CD14-positive monocyte (primary cell): ENCODE measurements at regions not wholly inside any gene's neighbourhood (a gene's known extent, or its start where the extent isn't known, plus 50 kb on each side); places are given as distances from the start of the nearest gene placed in this dataset.

ENCODE experiments used
- DNase-seq, 3 donors: peaks; one replicate each; pipeline ENCODE4 v3.0.0-alpha.2; 2011 to 2022
- H2AFZ ChIP-seq: 2 replicates; pipeline ENCODE4 v1.6.0; 2012; ENCODE audit warnings: mild to moderate bottlenecking, low read depth, low read length, inconsistent platforms; ENCODE audit not compliant: insufficient read depth, poor library complexity, severe bottlenecking
- H3K27ac ChIP-seq, 2 donors: 1 replicate in 1 of 2; 2 replicates in 1 of 2; pipeline ENCODE4 v1.5.1; 2012 to 2013; ENCODE audit warnings: low read length in 2 of 2, control low read depth in 1 of 2, inconsistent platforms in 1 of 2, low read depth in 1 of 2, mild to moderate bottlenecking in 1 of 2
- H3K27me3 ChIP-seq, 2 donors: one replicate each; pipeline versions ENCODE4 v1.6.0 to v1.6.1; 2011 to 2013; ENCODE audit warnings: low read length in 2 of 2; ENCODE audit not compliant: control insufficient read depth in 2 of 2, insufficient read depth in 2 of 2
- H3K36me3 ChIP-seq, 2 donors: replicated peaks in 1 of 2; 1 replicate in 1 of 2; 2 replicates in 1 of 2; pipeline versions ENCODE4 v1.5.1 to v1.6.1; 2012 to 2013; ENCODE audit warnings: low read length in 2 of 2, control low read depth in 1 of 2, inconsistent platforms in 1 of 2, mild to moderate bottlenecking in 1 of 2; ENCODE audit not compliant: insufficient read depth in 2 of 2, control insufficient read depth in 1 of 2
- H3K4me1 ChIP-seq, 2 donors: 1 replicate in 1 of 2; 2 replicates in 1 of 2; pipeline versions ENCODE4 v1.5.1 to v1.6.1; 2012 to 2013; ENCODE audit warnings: low read length in 2 of 2, control low read depth in 1 of 2, inconsistent platforms in 1 of 2, mild to moderate bottlenecking in 1 of 2, moderate library complexity in 1 of 2; ENCODE audit not compliant: insufficient read depth in 2 of 2, control insufficient read depth in 1 of 2
- H3K4me2 ChIP-seq: replicated peaks from 2 replicates; pipeline ENCODE3; 2012; ENCODE audit warnings: low read length, moderate library complexity, mild to moderate bottlenecking; ENCODE audit not compliant: poor library complexity, severe bottlenecking; ENCODE audit errors: extremely low read depth
- H3K4me3 ChIP-seq, 3 experiments: fragments of 200-600 bp in 1 of 3; sonication (generic) in 1 of 3; replicated peaks in 1 of 3; 1 replicate in 2 of 3; 2 replicates in 1 of 3; pipeline ENCODE4 v1.5.1; 2011 to 2013; ENCODE audit warnings: low read length in 3 of 3, mild to moderate bottlenecking in 3 of 3, control low read depth in 2 of 3, low read depth in 2 of 3, inconsistent platforms in 1 of 3, moderate library complexity in 1 of 3
- H3K79me2 ChIP-seq: 2 replicates; pipeline ENCODE4 v1.6.0; 2012; ENCODE audit warnings: mild to moderate bottlenecking, control low read depth, inconsistent platforms, low read length, moderate library complexity; ENCODE audit not compliant: insufficient read depth
- H3K9ac ChIP-seq: 2 replicates; pipeline ENCODE4 v1.6.0; 2017; ENCODE audit warnings: low read length, mild to moderate bottlenecking; ENCODE audit not compliant: insufficient read depth, poor library complexity, severe bottlenecking
- H3K9me3 ChIP-seq, 2 donors: replicated peaks in 1 of 2; 1 replicate in 1 of 2; 2 replicates in 1 of 2; pipeline versions ENCODE4 v1.5.1 to v1.6.1; 2012 to 2013; ENCODE audit warnings: low read length in 2 of 2, control low read depth in 1 of 2; ENCODE audit not compliant: control insufficient read depth in 1 of 2, insufficient read depth in 1 of 2
- H4K20me1 ChIP-seq: 2 replicates; pipeline ENCODE4 v1.6.0; 2012; ENCODE audit warnings: mild to moderate bottlenecking, low read length, control low read depth, moderate library complexity; ENCODE audit not compliant: insufficient read depth
- H3K27ac Mint-ChIP-seq, 7 donors: one replicate each; pipeline ENCODE4 v1.8.0; 2020; ENCODE audit warnings: mild to moderate bottlenecking in 7 of 7, mixed read lengths in 7 of 7, moderate library complexity in 6 of 7, inconsistent platforms in 2 of 7
- H3K27me3 Mint-ChIP-seq, 3 donors: one replicate each; pipeline ENCODE4 v1.8.0; 2021 to 2022; ENCODE audit warnings: low read depth in 3 of 3, mild to moderate bottlenecking in 3 of 3, mixed read lengths in 3 of 3, moderate library complexity in 3 of 3, inconsistent platforms in 1 of 3
- H3K36me3 Mint-ChIP-seq, 2 donors: one replicate each; pipeline ENCODE4 v1.8.0; 2020; ENCODE audit warnings: mixed read lengths in 2 of 2, inconsistent platforms in 1 of 2, mild to moderate bottlenecking in 1 of 2
- H3K4me1 Mint-ChIP-seq: one replicate; pipeline ENCODE4 v1.8.0; 2020; ENCODE audit warnings: mild to moderate bottlenecking, mixed read lengths
- H3K4me3 Mint-ChIP-seq, 2 donors: one replicate each; pipeline ENCODE4 v1.8.0; 2020; ENCODE audit warnings: mild to moderate bottlenecking in 2 of 2, mixed read lengths in 2 of 2, moderate library complexity in 1 of 2
- H3K9me3 Mint-ChIP-seq, 7 donors: one replicate each; pipeline ENCODE4 v1.8.0; 2020 to 2022; ENCODE audit warnings: mixed read lengths in 7 of 7, mild to moderate bottlenecking in 6 of 7, moderate library complexity in 6 of 7, inconsistent platforms in 2 of 7
- CTCF ChIP-seq: fragments of 200-600 bp; IDR thresholded peaks from one replicate; pipeline ENCODE4 v1.8.0; 2022; ENCODE audit warnings: antibody characterized with exemption, mild to moderate bottlenecking
- WGBS: methylation state at CpG from one replicate; pipeline ENCODE4 v1.1.5; 2013; ENCODE audit warnings: missing lambda C conversion rate; ENCODE audit not compliant: insufficient coverage; 5-methylcytosine and 5-hydroxymethylcytosine counted together
- intact Hi-C, 2 donors: fragments of 100-400 bp; cut with micrococcal nuclease; formaldehyde crosslinking; loops; one replicate each; pipeline versions ENCODE4 v1.15.0 to v1.15.1; 2023

GRCh38 chr15:27622371-27622770 lies 476.7 kb downstream of the OCA2 start:
- Histone ChIP-seq H3K9me3 (peaks cover 15 to 22% of the 10 kb centered on the region in 2 donors), H3K36me3 (no peaks in the 10 kb centered on the region), H3K9ac (no peak overlapping the region), H3K27ac (no peak overlapping the region), H3K27me3 (no peaks in the 10 kb centered on the region), H3K4me3 (no peak overlapping the region), H3K4me2 (no peak overlapping the region), H3K79me2 (no peaks in the 10 kb centered on the region), H3K4me1 (no peaks in the 10 kb centered on the region), H4K20me1 (no peaks in the 10 kb centered on the region), H2AFZ (no peak overlapping the region)
- Mint-ChIP-seq H3K4me1 (no peaks in the 10 kb centered on the region), H3K36me3 (no peaks in the 10 kb centered on the region), H3K27ac (no peak overlapping the region), H3K4me3 (no peak overlapping the region), H3K27me3 (peaks cover 0 to 2% (median 0%) of the 10 kb centered on the region in 3 donors), H3K9me3 (peaks cover 1 to 28% (median 14%) of the 10 kb centered on the region in 7 donors)
- intact Hi-C loops: no loop called here
- DNase-seq: no peak
- no peak for TF ChIP-seq CTCF

GRCh38 chr15:27619204-27619603 lies 479.9 kb downstream of the OCA2 start:
- Mint-ChIP-seq H3K9me3 (peaks cover 1 to 28% (median 13%) of the 10 kb centered on the region in 7 donors), H3K4me3 (no peak overlapping the region), H3K36me3 (no peaks in the 10 kb centered on the region), H3K4me1 (no peaks in the 10 kb centered on the region), H3K27me3 (peaks cover 0 to 2% (median 0%) of the 10 kb centered on the region in 3 donors), H3K27ac (no peak overlapping the region)
- TF ChIP-seq CTCF: no peak
- Histone ChIP-seq H3K79me2 (no peaks in the 10 kb centered on the region), H3K27me3 (no peaks in the 10 kb centered on the region), H3K4me3 (no peak overlapping the region), H2AFZ (no peak overlapping the region), H3K4me1 (no peaks in the 10 kb centered on the region), H3K27ac (no peak overlapping the region), H3K4me2 (no peak overlapping the region), H3K9me3 (peaks cover 15% of the 10 kb centered on the region in 2 donors), H4K20me1 (no peaks in the 10 kb centered on the region), H3K9ac (no peak overlapping the region), H3K36me3 (no peaks in the 10 kb centered on the region)
- no peak for DNase-seq
- intact Hi-C loops: no loop called here
- 90% methylated on average over 2 of the region's 8 CpGs for WGBS
